ENCODE measurements at regions not wholly inside any gene's neighbourhood (a gene's known extent, or its start where the extent isn't known, plus 50 kb on each side); places are given as distances from the start of the nearest gene placed in this dataset.

DNA sequence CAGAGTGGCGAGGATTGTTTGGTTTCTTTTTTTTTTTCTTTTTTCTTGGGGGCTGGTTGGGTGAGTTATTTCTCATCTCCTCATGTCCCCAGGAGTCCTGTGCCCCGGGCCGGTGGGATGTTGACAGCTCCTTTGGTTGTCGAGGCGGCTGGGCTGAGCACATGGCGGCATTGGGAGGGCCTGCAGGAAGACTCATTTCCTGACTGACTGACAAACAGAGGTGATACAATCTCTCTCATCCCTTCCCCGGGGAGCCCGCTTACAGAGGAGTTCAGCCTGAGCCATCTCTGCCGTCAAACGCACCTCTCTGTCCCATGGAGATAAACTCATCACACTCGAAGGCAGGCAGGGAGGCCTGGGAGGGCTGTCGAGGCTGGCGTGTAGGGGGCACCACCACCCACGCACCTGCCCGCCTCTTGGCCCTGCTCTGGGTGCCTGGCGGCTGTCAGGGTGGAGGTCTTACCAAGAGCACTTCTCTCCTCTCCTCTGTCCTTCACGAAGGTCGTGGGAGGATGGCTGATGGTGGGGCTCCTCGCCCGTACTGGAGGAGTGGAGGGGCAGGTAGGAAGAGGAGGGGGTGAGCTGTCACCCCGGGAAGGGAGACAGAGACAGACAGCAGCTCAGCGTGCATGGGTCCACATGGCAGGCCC is 60.0 kb upstream of the NECTIN1 start:
- TF ChIP-seq POLR2AphosphoS5 (IDR thresholded peaks at IDR 0.05) (no peak), REST (IDR thresholded peaks at IDR 0.05; ENCODE audit: borderline replicate concordance) (no peak), MXI1 (conservative IDR thresholded peaks at IDR 0.05; ENCODE audit: poor library complexity, severe bottlenecking) (no peak), RAD21 (conservative IDR thresholded peaks at IDR 0.05) (no peak), EZH2 (IDR thresholded peaks at IDR 0.05; ENCODE audit: borderline replicate concordance, insufficient read depth, low read length, poor library complexity, severe bottlenecking) (no peak)
- TF ChIP-seq, protein P1, sequence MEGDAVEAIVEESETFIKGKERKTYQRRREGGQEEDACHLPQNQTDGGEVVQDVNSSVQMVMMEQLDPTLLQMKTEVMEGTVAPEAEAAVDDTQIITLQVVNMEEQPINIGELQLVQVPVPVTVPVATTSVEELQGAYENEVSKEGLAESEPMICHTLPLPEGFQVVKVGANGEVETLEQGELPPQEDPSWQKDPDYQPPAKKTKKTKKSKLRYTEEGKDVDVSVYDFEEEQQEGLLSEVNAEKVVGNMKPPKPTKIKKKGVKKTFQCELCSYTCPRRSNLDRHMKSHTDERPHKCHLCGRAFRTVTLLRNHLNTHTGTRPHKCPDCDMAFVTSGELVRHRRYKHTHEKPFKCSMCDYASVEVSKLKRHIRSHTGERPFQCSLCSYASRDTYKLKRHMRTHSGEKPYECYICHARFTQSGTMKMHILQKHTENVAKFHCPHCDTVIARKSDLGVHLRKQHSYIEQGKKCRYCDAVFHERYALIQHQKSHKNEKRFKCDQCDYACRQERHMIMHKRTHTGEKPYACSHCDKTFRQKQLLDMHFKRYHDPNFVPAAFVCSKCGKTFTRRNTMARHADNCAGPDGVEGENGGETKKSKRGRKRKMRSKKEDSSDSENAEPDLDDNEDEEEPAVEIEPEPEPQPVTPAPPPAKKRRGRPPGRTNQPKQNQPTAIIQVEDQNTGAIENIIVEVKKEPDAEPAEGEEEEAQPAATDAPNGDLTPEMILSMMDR (IDR thresholded peaks at IDR 0.05; ENCODE audit: poor library complexity, severe bottlenecking) = no peak
